OCI-LY1 (cell line): ENCODE measurements at regions not wholly inside any gene's neighbourhood (a gene's known extent, or its start where the extent isn't known, plus 50 kb on each side); places are given as distances from the start of the nearest gene placed in this dataset.

ENCODE experiments used
- H2AFZ ChIP-seq: fragments of 200-600 bp; sonication (generic), shearing (Covaris generic); 2 replicates; pipeline ENCODE4 v1.6.0; 2014; ENCODE audit warnings: antibody characterized with exemption, mild to moderate bottlenecking, low read length
- H3F3A ChIP-seq: fragments of 200-600 bp; sonication (generic), shearing (Covaris generic); 2 replicates; pipeline ENCODE4 v1.6.0; 2014; ENCODE audit warnings: mild to moderate bottlenecking, antibody characterized with exemption, low read length, moderate library complexity; ENCODE audit not compliant: insufficient read depth
- H3K27ac ChIP-seq: fragments of 200-600 bp; sonication (generic); 2 replicates; pipeline ENCODE4 v1.5.1; 2014; ENCODE audit warnings: low read length, mixed run types, mild to moderate bottlenecking, low read depth; ENCODE audit not compliant: poor library complexity, severe bottlenecking
- H3K27me3 ChIP-seq: fragments of 200-600 bp; sonication (generic); 2 replicates; pipeline ENCODE4 v1.6.0; 2014; ENCODE audit warnings: antibody characterized with exemption, mild to moderate bottlenecking, low read length, moderate library complexity; ENCODE audit not compliant: insufficient read depth
- H3K36me3 ChIP-seq: fragments of 200-600 bp; sonication (generic); 2 replicates; pipeline ENCODE4 v1.6.1; 2014; ENCODE audit warnings: mild to moderate bottlenecking, antibody characterized with exemption, low read length, moderate library complexity, mixed read lengths; ENCODE audit not compliant: insufficient read depth
- H3K4me1 ChIP-seq: fragments of 200-600 bp; sonication (generic); 2 replicates; pipeline ENCODE4 v1.5.1; 2014; ENCODE audit warnings: mild to moderate bottlenecking, low read length, moderate library complexity; ENCODE audit not compliant: insufficient read depth, severe bottlenecking
- H3K4me2 ChIP-seq: fragments of 200-600 bp; sonication (generic), shearing (Covaris generic); 2 replicates; pipeline ENCODE4 v1.6.1; 2014; ENCODE audit warnings: low read length
- H3K4me3 ChIP-seq: fragments of 200-600 bp; sonication (generic); 2 replicates; pipeline ENCODE4 v1.5.1; 2014; ENCODE audit warnings: low read length, low read depth, mild to moderate bottlenecking, mixed read lengths; ENCODE audit not compliant: poor library complexity, severe bottlenecking
- H3K79me2 ChIP-seq: fragments of 200-600 bp; shearing (Covaris generic); 2 replicates; pipeline ENCODE4 v1.6.1; 2016; ENCODE audit warnings: mixed run types, low read length, mixed read lengths; ENCODE audit not compliant: insufficient read depth
- H3K9ac ChIP-seq: fragments of 200-600 bp; sonication (generic), shearing (Covaris generic); 2 replicates; pipeline ENCODE4 v1.6.1; 2014; ENCODE audit warnings: mild to moderate bottlenecking, low read length, mixed read lengths
- H3K9me2 ChIP-seq: fragments of 200-600 bp; sonication (generic), shearing (Covaris generic); 2 replicates; pipeline ENCODE4 v1.6.1; 2014; ENCODE audit warnings: low read depth, mild to moderate bottlenecking, low read length, mixed read lengths
- H3K9me3 ChIP-seq: fragments of 200-600 bp; shearing (Covaris generic); 2 replicates; pipeline ENCODE4 v1.6.1; 2014; ENCODE audit warnings: low read length, mixed read lengths
- H4K20me1 ChIP-seq: fragments of 200-600 bp; sonication (generic), shearing (Covaris generic); 2 replicates; pipeline ENCODE4 v1.6.0; 2016; ENCODE audit warnings: mild to moderate bottlenecking, low read length; ENCODE audit not compliant: insufficient read depth
- EZH2 ChIP-seq: fragments of 200-600 bp; sonication (generic), shearing (Covaris generic); IDR thresholded peaks from 2 replicates; pipeline ENCODE4 v1.8.0; 2017; ENCODE audit warnings: borderline replicate concordance, mixed run types, mild to moderate bottlenecking, antibody characterized with exemption, low read length, moderate library complexity, mixed read lengths
- TF ChIP-seq, protein P1 (sequence below): fragments of 200-600 bp; sonication (generic), shearing (Covaris generic); IDR thresholded peaks from 2 replicates; pipeline ENCODE4 v1.5.1; 2017; ENCODE audit warnings: mild to moderate bottlenecking, antibody characterized with exemption, low read length, moderate library complexity, mixed read lengths

DNA sequence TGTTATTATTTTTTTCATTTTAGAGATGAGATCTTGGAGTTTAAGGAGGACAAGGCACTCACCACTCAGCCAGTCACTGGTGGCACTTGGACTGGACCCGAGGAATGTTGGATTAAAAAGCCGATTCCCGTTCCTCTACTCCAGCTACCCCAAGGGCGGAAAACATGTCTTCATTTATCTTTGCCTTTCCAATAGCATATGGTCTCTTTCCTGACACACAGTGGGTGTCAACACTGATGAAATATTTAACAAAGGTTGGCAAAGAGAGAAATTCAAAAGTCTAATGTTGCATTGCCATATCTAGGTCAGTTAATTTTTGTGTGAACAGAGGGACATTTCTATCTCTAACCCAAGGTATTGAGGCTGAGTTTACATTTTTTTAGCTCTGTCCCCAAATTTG, 459.7 kb downstream of the RBFOX1 start:
- no peak overlapping the region for H3K4me2 ChIP-seq
- H3K4me3 ChIP-seq: no peak overlapping the region
- H3K36me3 ChIP-seq: no peaks in the 10 kb centered on the region
- no peaks in the 10 kb centered on the region for H3K4me1 ChIP-seq
- H3K79me2 ChIP-seq: no peaks in the 10 kb centered on the region
- H2AFZ ChIP-seq: no peak overlapping the region
- no peaks in the 10 kb centered on the region for H3K9me3 ChIP-seq
- no peaks in the 10 kb centered on the region for H4K20me1 ChIP-seq
- H3K9me2 ChIP-seq: no peaks in the 10 kb centered on the region
- H3K27me3 ChIP-seq: no peaks in the 10 kb centered on the region
- H3K9ac ChIP-seq: no peak overlapping the region
- no peak overlapping the region for H3K27ac ChIP-seq
- no peaks in the 10 kb centered on the region for H3F3A ChIP-seq
- TF ChIP-seq EZH2: no peak
- TF ChIP-seq, protein P1, sequence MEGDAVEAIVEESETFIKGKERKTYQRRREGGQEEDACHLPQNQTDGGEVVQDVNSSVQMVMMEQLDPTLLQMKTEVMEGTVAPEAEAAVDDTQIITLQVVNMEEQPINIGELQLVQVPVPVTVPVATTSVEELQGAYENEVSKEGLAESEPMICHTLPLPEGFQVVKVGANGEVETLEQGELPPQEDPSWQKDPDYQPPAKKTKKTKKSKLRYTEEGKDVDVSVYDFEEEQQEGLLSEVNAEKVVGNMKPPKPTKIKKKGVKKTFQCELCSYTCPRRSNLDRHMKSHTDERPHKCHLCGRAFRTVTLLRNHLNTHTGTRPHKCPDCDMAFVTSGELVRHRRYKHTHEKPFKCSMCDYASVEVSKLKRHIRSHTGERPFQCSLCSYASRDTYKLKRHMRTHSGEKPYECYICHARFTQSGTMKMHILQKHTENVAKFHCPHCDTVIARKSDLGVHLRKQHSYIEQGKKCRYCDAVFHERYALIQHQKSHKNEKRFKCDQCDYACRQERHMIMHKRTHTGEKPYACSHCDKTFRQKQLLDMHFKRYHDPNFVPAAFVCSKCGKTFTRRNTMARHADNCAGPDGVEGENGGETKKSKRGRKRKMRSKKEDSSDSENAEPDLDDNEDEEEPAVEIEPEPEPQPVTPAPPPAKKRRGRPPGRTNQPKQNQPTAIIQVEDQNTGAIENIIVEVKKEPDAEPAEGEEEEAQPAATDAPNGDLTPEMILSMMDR: no peak

DNA sequence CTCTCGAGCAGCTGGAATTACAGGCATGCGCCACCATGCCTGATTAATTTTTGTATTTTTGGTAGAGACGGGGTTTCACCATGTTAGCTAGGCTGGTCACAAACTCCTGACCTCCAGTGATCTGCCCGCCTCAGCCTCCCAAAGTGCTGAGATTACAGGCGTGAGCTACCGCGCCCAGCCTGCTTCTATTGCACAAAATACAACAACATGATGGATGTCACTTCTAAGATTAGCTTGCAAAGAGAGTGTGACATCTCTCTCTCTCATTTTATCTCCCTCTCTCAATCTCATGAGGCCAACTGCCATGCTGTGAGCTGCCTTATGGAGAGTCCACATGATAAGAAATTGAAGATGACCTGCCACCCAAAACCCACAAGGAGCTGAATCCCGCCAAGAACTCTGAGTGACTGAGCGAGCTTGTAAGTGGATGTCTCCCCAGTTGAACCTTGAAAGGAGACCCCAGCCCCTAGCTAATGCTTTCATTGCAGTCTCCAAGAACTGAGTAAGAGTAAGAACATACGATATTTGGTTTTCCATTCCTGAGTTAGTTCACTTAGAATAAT, 458.5 kb downstream of the RBFOX1 start:
- H3K36me3 ChIP-seq: no peaks in the 10 kb centered on the region
- no peaks in the 10 kb centered on the region for H3K9me2 ChIP-seq
- no peak overlapping the region for H3K4me2 ChIP-seq
- H3K27me3 ChIP-seq: no peaks in the 10 kb centered on the region
- no peaks in the 10 kb centered on the region for H3K9me3 ChIP-seq
- no peaks in the 10 kb centered on the region for H3K4me1 ChIP-seq
- H3K79me2 ChIP-seq: no peaks in the 10 kb centered on the region
- H3K27ac ChIP-seq: no peak overlapping the region
- no peak overlapping the region for H3K4me3 ChIP-seq
- H2AFZ ChIP-seq: no peak overlapping the region
- no peaks in the 10 kb centered on the region for H4K20me1 ChIP-seq
- H3K9ac ChIP-seq: no peak overlapping the region
- no peak for TF ChIP-seq EZH2
- TF ChIP-seq, protein P1: no peak
- no peaks in the 10 kb centered on the region for H3F3A ChIP-seq

GRCh38 chr16:7775072-7775488, 442.4 kb downstream of the RBFOX1 start:
- H3K4me3 ChIP-seq: no peak overlapping the region
- no peaks in the 10 kb centered on the region for H3K79me2 ChIP-seq
- no peaks in the 10 kb centered on the region for H3K4me1 ChIP-seq
- H3F3A ChIP-seq: no peaks in the 10 kb centered on the region
- no peak overlapping the region for H3K9ac ChIP-seq
- no peaks in the 10 kb centered on the region for H3K9me2 ChIP-seq
- no peaks in the 10 kb centered on the region for H3K9me3 ChIP-seq
- H4K20me1 ChIP-seq: no peaks in the 10 kb centered on the region
- H3K36me3 ChIP-seq: no peaks in the 10 kb centered on the region
- no peak overlapping the region for H2AFZ ChIP-seq
- TF ChIP-seq, protein P1: no peak
- TF ChIP-seq EZH2: no peak
- no peaks in the 10 kb centered on the region for H3K27me3 ChIP-seq
- no peak overlapping the region for H3K4me2 ChIP-seq
- no peak overlapping the region for H3K27ac ChIP-seq
